GM12873 (cell line): ENCODE measurements at regions not wholly inside any gene's neighbourhood (a gene's known extent, or its start where the extent isn't known, plus 50 kb on each side); places are given as distances from the start of the nearest gene placed in this dataset.

Experiments
- TF ChIP-seq, protein P1 (sequence below): IDR thresholded peaks from 2 replicates; pipeline ENCODE4 v1.5.1; 2012; ENCODE audit warnings: low read depth, mild to moderate bottlenecking, moderate library complexity, low read length, control low read depth; ENCODE audit not compliant: insufficient read depth; ENCODE audit errors: missing control alignments

DNA sequence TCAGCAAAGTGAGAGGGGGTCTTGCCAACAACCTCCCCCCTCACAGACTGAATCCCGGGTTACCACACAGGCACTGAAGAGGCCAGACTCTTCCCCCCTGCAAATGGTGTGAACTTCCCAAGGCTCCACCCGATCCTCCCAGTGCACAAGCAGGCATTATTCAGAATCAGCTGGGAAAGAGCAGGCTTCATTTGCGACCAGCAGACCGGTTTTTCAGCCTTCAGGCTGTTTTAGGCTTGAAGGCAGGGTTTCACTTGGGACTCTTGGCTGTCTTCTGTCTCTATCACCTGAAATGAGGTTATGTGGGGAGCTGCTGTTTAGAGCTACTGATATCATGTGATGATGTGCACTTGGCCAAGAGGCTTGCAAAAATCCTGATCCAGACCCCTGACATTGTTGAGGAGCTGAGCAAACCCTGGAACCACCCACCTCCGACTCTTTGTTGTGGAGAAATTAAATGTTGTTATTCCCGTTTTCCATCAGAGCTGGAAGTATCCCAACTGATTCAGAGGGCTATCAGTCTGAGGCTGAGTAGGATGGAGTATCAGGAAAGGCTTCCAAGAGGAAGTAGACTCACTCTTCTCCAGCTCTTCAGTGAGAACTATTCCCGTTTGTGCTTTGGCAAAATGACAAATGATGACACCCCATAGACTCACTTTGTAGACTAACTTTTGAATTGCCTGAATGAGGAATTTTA, 63.3 kb upstream of the ZFR start:
- TF ChIP-seq, protein P1, sequence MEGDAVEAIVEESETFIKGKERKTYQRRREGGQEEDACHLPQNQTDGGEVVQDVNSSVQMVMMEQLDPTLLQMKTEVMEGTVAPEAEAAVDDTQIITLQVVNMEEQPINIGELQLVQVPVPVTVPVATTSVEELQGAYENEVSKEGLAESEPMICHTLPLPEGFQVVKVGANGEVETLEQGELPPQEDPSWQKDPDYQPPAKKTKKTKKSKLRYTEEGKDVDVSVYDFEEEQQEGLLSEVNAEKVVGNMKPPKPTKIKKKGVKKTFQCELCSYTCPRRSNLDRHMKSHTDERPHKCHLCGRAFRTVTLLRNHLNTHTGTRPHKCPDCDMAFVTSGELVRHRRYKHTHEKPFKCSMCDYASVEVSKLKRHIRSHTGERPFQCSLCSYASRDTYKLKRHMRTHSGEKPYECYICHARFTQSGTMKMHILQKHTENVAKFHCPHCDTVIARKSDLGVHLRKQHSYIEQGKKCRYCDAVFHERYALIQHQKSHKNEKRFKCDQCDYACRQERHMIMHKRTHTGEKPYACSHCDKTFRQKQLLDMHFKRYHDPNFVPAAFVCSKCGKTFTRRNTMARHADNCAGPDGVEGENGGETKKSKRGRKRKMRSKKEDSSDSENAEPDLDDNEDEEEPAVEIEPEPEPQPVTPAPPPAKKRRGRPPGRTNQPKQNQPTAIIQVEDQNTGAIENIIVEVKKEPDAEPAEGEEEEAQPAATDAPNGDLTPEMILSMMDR, result no peak

DNA sequence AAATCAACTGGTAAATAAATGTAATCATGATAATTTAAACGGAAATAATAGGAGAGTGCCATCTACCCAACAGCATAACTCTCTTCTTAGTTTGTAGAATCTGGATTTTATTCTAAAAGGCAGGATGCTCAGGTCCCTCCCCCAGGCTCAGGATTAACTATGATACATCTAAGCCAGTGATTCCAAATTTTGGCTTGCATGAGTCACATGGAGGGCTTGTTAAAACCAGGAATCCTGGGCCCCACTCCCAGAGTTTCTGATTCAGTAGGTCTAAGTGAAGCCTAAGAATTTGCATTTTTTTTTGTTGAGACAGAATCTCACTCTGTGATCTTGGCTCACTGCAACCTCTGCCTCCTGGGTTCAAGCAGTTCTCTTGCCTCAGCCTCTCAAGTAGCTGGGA, 62.3 kb upstream of the ZFR start:
- TF ChIP-seq, protein P1, result no peak

DNA sequence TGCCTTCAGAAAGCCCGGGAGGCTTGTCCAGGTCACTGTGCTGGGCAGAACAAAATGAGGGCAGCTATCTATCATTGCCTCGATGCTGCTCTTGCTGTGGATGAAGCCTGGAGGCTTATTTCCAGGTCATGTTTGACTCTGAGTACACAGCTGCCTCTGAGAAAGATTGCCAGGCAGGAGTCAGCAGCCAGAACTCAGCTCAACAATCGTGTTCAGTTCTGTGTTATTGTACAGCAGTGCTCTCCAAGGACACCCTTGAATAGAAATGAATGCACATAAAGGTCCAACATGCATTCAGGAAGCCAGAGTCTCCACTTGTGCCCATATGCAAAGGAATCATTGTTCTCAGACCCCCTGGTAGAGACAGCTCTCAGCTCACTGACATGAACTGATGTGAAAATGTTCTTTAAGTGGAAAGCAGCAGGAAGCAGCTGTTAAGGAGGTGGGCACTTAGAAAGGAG, 61.7 kb upstream of the ZFR start:
- TF ChIP-seq, protein P1, result no peak

DNA sequence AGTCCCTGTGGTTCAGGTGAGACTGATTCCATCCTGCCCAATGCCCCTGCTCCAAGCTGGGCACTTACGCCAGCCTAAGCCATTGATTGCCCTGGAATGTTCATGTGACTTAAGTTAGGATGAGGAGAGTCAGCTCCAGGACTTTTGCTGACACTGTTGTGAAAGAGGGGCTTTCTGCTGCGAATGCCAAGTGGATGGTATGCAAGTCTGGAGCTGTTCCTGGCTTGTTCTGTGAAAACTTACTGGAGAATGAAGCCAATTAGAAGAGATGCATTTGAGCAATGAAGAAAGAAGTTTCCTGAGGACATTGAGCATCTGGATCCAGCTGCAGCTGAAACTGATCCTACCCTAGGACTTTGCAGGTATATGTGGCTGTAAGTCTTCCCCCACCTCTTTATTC, 61.2 kb upstream of the ZFR start:
- TF ChIP-seq, protein P1, result no peak

DNA sequence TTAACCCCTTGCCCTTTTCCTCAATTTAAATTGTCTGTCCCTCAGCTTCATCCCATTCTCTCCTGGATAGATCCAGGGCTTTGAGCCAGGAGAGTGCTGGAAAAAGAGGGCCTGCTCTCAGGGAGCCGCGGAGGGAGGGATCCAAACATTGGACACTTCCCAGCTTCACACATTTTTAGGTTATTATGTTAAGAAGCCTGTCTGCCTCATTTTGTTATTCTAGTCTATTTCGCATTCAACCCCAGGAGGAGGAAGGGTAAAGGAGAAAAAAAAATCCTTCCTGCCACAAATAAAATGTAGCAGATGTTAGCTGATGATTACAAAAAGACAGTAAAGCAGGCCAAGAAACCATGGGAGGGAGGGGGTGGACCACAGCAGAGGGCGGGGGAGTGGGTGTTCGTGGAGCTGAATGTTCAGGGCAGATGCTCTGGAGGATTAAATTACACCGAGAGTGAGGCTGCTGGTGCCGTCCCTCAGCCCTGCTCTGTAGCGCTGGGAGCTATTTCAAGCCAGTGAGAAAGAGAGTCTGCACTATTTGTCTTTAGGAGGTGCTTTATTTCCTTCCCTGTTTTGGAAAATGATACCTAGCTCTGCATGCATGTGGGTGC, 60.6 kb upstream of the ZFR start:
- TF ChIP-seq, protein P1, result no peak

DNA sequence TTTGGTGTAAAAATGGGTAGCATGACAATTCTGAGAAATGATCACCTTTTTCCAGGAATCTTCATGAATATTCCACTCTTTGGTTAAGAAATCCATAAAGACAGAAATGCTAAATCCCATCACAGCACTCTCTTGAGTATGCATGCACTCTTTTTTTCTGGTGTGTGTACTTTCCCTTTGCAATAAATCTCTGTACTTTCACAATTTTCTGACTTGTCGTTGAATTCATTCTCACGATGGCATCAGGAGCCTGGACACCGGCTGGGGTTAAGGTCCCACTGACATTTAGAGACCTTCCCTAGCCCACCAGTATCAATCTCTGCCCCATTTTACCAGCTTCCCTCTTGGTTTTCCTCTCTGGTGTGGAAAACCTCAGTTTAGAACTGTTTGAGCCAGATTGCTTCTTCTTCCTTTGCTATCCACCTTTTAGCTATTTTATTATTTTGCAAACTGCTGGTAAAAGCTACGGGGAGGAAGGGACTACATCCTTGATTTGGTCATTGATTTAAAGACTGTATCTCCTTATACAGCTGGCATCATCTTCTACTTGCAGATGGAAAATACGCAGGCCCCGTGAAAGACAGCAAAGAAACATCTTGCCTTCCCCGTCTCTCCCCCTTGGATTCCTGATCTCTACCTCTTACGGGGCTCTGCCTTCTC, 59.9 kb upstream of the ZFR start:
- TF ChIP-seq, protein P1, result no peak

DNA sequence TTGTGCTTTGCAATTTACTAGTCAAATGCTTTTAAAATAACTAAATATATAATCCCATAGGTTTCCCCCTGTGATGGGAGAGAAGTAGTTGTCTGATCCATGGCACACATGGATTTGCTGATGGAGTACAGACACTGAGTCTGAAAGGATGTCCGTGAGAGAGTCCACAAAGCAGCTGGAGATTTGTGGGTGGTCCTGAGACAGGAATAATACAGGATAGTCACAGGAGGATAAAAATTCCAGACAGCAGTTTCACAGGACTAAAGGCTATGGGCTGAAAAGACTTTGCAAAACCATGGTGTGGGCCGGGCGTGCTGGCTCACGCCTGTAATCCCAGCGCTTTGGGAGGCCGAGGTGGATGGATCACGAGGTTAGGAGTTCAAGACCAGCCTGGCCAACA, 58.7 kb upstream of the ZFR start:
- TF ChIP-seq, protein P1, result no peak
